Gastroesophageal sphincter (tissue), 3 donors: ENCODE measurements at regions not wholly inside any gene's neighbourhood (a gene's known extent, or its start where the extent isn't known, plus 50 kb on each side); places are given as distances from the start of the nearest gene placed in this dataset.

Source experiments
- EP300 ChIP-seq: sonication (generic); formaldehyde crosslinking; IDR thresholded peaks from one replicate; pipeline ENCODE4 v1.6.1; 2017; ENCODE audit warnings: antibody characterized with exemption, mild to moderate bottlenecking
- POLR2A ChIP-seq, 2 donors: fragments of 450-650 bp; IDR thresholded peaks; one replicate each; pipeline ENCODE4 v1.6.1; 2017; ENCODE audit warnings: antibody characterized with exemption in 2 of 2, mild to moderate bottlenecking in 2 of 2, moderate library complexity in 1 of 2
- POLR2AphosphoS5 ChIP-seq: sonication (generic); formaldehyde crosslinking; IDR thresholded peaks from one replicate; pipeline ENCODE4 v1.6.1; 2017; ENCODE audit warnings: antibody characterized with exemption
- TF ChIP-seq, protein P1 (sequence below), 4 experiments: fragments of 200-600 bp in 2 of 4; fragments of 450-650 bp in 2 of 4; sonication (generic) in 1 of 4; IDR thresholded peaks; one replicate each; pipeline ENCODE4 v1.5.1; 2017 to 2019; ENCODE audit warnings: antibody characterized with exemption in 4 of 4, mild to moderate bottlenecking in 2 of 4, moderate library complexity in 2 of 4

DNA sequence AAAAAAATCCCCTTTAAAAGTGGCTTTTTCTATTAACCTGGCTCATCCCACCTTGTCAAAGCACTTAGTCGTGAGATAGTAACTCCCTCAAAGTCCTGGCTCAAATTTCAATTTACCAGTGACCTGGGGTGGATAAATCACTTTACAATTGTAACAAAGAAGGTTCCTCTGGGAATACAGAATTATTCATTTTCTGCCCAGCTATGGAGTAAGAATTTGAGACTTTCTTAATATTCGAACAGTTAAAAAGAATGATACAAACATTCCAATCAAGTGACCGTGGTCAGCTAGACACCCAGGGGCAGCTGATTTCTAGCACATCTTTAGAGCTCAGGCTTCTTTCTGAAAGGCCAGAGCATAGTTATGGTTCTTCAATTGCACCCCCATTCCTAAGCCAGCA is 291.0 kb upstream of the TGFBR2 start:
- TF ChIP-seq POLR2A (IDR thresholded peaks at IDR 0.05) (no peak), POLR2AphosphoS5 (no peak), EP300 (no peak)
- TF ChIP-seq, protein P1, sequence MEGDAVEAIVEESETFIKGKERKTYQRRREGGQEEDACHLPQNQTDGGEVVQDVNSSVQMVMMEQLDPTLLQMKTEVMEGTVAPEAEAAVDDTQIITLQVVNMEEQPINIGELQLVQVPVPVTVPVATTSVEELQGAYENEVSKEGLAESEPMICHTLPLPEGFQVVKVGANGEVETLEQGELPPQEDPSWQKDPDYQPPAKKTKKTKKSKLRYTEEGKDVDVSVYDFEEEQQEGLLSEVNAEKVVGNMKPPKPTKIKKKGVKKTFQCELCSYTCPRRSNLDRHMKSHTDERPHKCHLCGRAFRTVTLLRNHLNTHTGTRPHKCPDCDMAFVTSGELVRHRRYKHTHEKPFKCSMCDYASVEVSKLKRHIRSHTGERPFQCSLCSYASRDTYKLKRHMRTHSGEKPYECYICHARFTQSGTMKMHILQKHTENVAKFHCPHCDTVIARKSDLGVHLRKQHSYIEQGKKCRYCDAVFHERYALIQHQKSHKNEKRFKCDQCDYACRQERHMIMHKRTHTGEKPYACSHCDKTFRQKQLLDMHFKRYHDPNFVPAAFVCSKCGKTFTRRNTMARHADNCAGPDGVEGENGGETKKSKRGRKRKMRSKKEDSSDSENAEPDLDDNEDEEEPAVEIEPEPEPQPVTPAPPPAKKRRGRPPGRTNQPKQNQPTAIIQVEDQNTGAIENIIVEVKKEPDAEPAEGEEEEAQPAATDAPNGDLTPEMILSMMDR (IDR thresholded peaks at IDR 0.05), result no peak
